ENCODE measurements at regions not wholly inside any gene's neighbourhood (a gene's known extent, or its start where the extent isn't known, plus 50 kb on each side); places are given as distances from the start of the nearest gene placed in this dataset.
"Not testable (repeated sequence)": the region's sequence is repeated elsewhere in the genome, so short reads cannot be mapped to it uniquely, and the experiment has no call there.

DNA sequence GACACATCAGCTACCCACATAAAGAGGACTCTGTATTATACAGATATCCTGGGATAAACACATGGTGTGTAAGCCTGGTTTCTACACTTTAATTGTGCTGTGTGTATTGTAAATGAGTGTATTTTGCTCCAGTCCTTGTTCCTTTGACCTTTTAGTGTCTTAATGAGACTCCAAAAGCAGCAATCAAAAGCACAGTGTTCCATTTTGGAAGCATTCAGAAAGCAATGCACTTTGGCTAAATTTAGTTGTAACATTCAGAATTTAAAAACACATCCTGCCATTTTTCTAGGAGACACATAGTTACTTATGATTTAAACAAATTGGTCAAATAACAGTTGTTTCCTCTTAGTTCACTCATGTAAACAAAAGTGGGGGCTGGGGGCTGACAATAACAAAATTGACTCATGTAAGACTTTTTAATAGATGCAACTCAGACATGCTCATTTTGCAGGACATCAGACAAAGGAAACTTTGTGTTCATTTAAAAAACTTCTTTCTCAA lies 122.2 kb downstream of the GPR37 start:
- no peak for DNase-seq (ENCODE audit: extremely low read depth, low read depth, low spot score)

DNA sequence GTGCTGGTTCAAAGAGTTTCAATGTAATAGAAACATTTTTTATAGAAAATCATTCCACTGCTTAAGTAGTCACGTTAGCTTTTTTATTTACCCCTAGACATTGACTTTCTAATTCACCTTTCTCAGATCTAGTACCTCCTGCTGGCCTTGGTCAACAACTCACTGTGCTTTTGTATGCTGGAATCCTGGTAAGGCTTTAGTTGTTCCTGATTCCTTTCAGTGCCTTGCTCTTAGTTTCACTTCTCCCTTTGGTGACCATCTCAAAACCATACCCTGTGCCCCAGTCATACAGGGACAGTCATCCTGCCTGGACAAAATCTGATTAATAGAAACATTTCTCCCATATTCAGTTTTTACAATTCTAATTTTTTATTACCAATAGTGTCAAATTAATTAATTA lies 130.2 kb downstream of the GPR37 start:
- DNase-seq (ENCODE audit: extremely low read depth, low read depth, low spot score), result no peak

GRCh38 chr7:124633740-124634139 lies 131.9 kb downstream of the GPR37 start:
- no peak for DNase-seq (ENCODE audit: extremely low read depth, low read depth, low spot score)

DNA sequence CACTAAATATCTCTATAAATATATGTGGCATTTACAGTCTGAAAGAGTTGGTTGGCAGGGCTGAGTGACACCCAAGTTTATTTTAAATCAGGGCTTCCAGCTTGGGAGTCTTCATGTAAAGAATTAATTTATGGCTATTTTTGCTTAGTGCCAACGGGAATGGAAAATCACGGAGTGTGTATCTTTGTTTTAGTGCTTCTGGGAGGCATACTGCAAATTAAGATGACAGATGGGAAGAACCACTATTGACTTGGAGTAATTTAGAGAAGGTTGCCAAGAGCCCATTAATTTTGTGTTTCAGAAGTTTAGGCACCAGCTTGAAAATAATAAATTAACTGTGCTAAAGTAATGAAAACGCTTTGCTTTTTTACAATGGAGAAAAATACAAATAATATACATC lies 135.2 kb downstream of the GPR37 start:
- no peak for DNase-seq (ENCODE audit: extremely low read depth, low read depth, low spot score)

DNA sequence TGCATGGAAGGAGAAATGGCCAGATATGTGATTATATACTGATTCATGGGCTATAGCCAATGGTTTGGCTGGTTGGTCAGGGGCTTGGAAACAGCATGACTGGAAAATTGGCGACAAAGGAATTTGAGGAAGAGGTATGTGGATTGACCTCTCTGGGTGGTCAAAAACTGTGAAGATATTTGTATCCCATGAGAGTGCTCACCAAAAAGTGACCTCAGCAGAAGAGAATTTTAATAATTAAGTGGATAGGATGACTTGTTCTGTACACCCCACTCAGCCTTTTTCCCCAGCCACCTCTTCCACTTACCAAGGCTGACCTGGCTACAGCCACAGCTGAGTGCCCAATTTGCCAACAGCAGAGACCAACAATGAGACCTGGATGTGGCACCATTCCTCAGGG lies 146.7 kb downstream of the GPR37 start:
- no peak for DNase-seq (ENCODE audit: extremely low read depth, low read depth, low spot score)

DNA sequence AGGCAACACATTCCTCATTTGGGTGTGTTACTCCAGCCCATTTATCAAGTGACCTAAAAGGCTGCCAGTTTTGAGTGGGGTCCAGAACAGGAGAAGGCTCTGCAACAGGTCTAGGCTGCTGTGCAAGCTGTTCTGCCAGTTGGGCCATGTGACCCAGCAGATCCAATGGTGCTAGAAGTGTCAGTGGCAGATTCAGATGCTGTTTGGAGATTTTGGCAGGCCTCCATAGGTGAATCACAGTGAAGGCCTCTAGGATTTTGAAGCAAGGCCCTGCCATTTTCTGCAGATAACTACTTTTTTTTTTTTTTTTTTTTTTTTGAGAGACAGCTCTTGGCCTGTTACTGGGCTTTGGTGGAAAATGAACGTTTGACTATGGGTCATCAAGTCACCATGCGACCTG lies 147.5 kb downstream of the GPR37 start:
- DNase-seq (ENCODE audit: extremely low read depth, low read depth, low spot score), result not testable (repeated sequence)

DNA sequence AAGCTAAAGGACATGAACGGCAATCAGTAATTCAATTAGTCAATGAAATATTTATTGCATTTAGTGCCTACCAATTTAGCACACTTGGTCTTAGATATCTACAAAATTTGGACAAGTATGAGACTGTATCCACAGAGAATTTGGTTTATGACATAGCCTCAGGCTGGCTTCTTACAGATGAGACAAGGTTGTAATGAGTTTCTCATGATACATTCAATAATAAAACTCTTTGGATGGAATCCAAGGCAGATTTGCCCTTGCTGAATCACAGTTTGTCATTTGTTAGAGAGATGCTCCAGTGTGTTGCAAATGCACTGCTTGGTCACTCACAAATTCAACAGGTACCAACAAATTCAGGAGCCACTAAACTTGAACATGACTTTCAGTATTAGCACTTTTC lies 162.5 kb downstream of the GPR37 start:
- DNase-seq (ENCODE audit: extremely low read depth, low read depth, low spot score), result no peak

- DNase-seq (ENCODE audit: extremely low read depth, low read depth, low spot score), result no peak
These were observed 168.1 kb downstream of the GPR37 start for GRCh38 chr7:124597509-124597908.

DNA sequence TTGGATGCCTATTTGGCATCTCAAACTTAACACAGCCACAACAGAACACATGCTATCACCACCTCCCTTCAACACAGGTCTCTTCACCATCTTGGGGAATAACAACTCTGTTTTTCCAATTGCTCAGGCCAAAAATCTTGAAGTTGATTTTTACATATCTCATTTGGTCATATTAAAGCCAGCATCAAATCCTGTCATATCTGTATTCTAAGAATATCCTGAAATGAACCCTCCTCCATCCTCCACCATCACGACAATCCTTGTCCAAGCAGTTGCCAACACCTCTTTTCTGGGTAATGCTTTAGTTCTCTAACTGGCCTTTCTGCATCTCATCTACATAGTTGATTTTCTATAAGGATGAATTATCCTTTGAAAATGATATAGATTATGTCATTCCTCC lies 168.7 kb downstream of the GPR37 start:
- no peak for DNase-seq (ENCODE audit: extremely low read depth, low read depth, low spot score)

DNA sequence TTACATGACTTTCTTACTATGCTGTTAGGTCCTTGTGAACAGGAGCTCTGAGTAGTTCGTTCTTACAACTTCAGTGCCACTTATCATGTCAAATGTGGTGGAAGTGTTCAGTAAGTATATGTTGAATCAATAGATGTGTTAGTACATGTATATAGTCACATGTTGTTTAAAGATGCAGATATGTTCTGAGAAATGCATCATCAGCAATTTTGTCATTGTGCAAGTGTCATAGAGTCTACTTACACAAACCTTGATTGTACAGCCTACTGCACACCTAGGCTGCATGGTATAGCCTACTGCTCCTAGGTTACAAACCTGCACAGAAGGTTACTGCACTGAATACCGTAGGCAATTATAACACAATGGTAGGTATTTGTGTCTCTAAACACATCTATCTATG lies 174.8 kb downstream of the GPR37 start:
- DNase-seq (ENCODE audit: extremely low read depth, low read depth, low spot score), result no peak

DNA sequence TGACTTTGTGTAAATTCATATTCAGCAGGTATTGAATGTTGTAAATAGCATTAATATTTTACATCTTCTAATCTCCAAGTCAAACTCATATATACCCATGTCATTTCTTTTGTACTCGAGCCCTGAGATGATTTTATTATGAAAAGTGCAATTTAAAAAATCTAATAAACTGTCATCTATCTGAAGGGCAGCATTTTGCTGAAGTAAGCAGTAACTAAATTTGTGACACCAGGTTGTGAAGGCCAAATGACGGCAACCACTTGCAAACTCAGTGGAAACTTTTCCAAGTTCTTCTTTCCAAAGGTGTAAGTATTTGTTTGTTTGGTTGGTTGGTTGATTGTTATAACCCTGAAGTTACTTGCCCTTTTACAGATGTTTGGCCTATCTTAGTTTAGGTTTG lies 188.3 kb downstream of the GPR37 start:
- DNase-seq (ENCODE audit: extremely low read depth, low read depth, low spot score), result no peak

DNA sequence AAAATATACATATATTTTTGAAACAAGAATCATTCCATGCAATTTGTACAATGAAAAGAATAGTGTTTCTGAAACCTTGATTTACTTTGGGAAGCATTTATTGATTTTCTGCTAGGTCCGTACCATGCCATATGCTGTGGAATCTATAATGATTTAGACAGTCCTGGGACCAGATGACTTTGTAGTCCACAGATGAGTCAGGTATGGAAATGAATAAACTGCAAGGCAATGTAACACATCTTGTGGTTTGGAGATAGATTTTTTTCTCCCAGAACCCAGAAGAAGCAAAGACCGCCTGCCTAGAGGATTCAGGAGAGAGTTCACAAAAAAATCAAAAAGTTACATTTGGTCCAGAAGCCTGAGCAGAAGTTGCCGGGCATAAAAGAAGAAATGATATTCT lies 190.4 kb downstream of the GPR37 start:
- DNase-seq (ENCODE audit: extremely low read depth, low read depth, low spot score), result no peak

- no peak for DNase-seq (ENCODE audit: extremely low read depth, low read depth, low spot score)
These were observed 195.0 kb downstream of the GPR37 start for GRCh38 chr7:124570558-124570957.

DNA sequence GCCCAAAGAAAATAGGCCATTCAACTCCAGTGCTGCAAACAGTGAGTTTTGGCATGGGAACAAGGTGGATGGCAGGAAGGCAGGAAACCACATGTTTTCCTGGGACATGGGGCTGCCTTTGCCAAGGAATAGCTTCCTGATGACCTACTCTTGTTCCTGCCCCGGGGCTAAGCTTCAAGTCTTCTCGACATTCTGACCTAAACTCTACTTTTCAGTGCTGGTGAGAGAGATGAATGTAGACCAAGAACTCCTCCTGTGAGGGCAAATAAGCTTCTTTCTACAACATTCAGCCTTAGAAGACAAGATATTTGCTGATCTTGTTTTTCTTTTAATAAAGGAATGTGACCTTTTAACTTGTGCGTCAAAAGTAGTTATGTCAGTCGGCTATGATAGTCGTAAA lies 199.0 kb downstream of the GPR37 start:
- no peak for DNase-seq (ENCODE audit: extremely low read depth, low read depth, low spot score)

GRCh38 chr7:124557587-124557986 lies 208.0 kb downstream of the GPR37 start:
- no peak for DNase-seq (ENCODE audit: extremely low read depth, low read depth, low spot score)

DNA sequence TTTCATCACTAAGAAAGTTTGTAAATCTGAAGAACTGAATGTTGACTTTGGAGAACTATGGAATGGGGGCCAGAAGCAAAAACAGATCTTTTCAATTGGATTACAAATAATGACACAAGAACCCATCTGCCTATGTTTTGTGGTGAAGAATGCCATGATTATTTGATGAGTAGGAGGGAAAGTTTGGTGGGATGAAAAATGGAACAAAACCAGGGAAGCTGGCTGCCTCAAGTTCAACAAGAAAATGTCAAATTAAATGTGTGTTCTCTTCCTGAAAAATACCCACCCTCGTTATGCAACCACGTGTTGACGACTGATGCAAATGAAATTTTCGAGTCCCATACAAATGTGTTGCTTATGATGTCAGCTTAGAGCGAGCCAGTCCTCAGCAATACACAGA lies 208.5 kb downstream of the GPR37 start:
- no peak for DNase-seq (ENCODE audit: extremely low read depth, low read depth, low spot score)

- no peak for DNase-seq (ENCODE audit: extremely low read depth, low read depth, low spot score)
These were observed 212.1 kb downstream of the GPR37 start for GRCh38 chr7:124553502-124553901.

- DNase-seq (ENCODE audit: extremely low read depth, low read depth, low spot score), result no peak
These were observed 213.4 kb downstream of the GPR37 start for GRCh38 chr7:124552217-124552616.

DNA sequence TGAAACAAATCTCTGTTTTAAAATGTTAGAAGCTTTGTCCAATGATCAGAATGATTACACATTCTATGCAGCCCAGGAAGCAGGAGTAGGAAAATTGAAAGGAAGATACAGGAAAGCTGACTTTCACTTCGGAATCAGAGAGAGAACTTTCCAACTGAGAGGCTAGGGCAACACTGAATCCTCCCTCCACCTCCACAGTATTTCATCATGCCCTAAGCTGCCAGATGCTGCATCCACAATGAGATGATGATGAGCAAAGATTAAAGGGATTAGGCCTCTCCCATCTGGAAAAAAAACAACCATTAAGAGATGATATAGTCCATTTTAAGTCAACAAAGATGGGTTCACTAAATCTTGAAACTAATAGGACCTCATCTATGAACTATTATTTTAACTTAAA lies 215.6 kb downstream of the GPR37 start:
- no peak for DNase-seq (ENCODE audit: extremely low read depth, low read depth, low spot score)

DNA sequence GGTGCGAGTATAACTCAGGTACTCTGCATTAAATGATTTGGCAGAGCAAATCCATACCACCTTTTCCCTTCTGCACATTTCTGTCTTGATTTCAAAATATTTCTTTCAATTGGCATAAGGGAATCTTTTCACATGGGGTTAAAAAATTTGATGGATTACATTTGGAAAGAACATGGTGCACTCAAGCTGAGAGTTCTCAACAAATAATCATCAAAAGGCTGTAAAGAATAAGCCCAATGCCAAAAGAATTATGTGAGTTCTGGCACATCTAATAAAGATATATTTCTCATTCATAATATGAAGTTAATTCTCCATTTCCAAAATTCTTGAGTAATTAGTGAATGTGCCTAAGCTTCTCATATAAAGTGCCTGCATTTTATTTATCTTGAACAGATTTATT lies 223.1 kb downstream of the GPR37 start:
- no peak for DNase-seq (ENCODE audit: extremely low read depth, low read depth, low spot score)

- no peak for DNase-seq (ENCODE audit: extremely low read depth, low read depth, low spot score)
These were observed 229.3 kb downstream of the GPR37 start for GRCh38 chr7:124536156-124536762.

DNA sequence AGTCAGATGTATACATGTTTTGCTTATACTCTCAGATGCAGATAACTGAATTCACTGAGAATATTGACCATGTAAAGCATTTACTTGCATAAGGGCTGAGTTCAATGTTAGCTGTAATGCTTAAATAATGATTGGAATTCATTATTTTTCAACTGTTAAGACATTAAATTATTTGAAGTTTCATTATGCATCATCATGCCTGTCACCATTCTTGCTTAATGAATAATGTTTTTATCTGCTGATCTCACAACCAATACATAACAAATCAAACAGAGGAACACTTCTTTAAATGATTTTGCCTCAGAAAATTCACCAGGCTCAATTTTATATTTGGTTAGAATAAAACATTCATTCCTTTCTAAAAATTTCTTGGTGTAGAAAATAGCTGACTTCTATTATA lies 233.4 kb downstream of the GPR37 start:
- no peak for DNase-seq (ENCODE audit: extremely low read depth, low read depth, low spot score)

GRCh38 chr7:124516911-124517310 lies 248.7 kb downstream of the GPR37 start:
- DNase-seq (ENCODE audit: extremely low read depth, low read depth, low spot score), result no peak
